ENCODE measurements at regions not wholly inside any gene's neighbourhood (a gene's known extent, or its start where the extent isn't known, plus 50 kb on each side); places are given as distances from the start of the nearest gene placed in this dataset.

DNA sequence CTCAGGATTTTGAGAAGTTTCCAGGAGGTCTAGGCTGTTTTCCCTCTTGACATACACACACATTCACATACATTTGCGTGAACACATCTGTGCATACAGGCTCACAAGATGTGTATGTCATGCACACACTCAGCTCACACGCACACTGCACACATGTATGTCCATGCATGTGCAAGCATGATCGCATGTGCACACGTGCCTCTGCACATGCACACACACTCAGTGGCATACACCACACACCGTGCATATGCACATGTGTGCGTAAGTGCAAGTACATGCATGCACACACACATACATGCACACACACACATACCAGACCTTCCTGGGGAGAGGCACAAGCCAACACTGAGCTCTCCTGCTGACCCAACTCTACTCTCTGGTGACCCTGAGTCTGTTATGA lies 171.4 kb downstream of the RBFOX3 start:
- DNase-seq (ENCODE audit: low read depth): no peak
- in situ Hi-C loops (cut with HindIII; ENCODE audit: low pct_unique_long_range_greater_than_20kb, low sequenced_read_pairs): no loop called here

DNA sequence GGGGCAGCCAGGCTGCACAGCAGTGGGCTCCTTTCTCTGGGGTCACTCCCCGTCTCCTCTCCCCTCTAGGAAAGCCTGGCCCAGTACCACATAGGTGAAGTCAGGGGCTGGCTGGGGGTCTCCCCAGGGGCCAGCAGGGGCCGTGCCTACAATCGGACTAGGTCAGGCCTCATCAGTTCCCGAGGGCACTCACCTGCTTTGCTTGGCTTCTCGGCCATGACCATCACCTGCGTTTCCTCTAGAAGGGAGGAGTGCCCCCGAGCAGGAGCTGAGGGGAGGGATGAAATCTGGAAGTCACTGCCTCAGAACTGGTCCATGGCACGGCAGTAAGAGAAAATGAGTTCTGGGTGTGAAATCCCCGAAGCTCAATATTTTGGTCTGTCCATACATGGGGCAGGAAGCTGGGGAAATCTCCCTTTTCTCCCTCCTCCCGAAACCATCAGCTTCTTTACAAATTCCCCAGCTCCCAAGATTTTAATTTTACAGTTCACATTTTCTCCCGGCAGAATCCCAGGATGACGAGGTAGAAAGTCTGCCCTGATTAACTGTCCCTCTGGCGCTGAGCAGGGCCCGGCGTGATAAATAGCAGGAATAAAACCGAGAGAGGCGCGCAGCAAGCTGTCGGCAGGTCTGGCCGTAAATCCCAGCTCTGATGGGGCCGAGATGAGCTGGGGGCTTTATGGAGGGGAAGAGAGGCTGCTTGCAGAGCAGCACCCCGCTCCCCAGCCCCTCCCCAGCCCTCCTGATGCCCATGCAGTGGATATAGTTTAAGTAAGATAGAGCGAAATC lies 172.1 kb downstream of the RBFOX3 start:
- no peak for DNase-seq (ENCODE audit: low read depth)
- in situ Hi-C loops (cut with HindIII; ENCODE audit: low pct_unique_long_range_greater_than_20kb, low sequenced_read_pairs): no loop called here

DNA sequence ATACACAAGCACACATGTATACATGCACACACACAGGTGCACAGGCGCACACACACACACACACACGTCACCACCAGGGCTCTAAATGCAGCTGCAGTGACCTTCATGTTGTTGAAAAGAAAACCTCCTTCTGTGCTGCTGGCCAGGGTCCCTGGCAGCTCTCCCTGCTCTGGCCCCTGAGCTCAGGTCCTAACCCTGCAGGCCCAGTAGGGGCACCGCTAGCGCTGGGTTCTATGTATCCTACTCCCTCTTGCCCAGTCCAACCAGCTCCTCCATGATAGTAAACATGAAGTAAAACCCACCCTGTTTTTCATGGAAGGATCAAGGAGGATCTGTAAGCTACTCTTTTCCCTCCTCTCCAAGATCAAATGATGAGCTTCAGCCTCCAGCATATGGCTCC lies 172.8 kb downstream of the RBFOX3 start:
- DNase-seq (ENCODE audit: low read depth): no peak
- in situ Hi-C loops (cut with HindIII; ENCODE audit: low pct_unique_long_range_greater_than_20kb, low sequenced_read_pairs): no loop called here

DNA sequence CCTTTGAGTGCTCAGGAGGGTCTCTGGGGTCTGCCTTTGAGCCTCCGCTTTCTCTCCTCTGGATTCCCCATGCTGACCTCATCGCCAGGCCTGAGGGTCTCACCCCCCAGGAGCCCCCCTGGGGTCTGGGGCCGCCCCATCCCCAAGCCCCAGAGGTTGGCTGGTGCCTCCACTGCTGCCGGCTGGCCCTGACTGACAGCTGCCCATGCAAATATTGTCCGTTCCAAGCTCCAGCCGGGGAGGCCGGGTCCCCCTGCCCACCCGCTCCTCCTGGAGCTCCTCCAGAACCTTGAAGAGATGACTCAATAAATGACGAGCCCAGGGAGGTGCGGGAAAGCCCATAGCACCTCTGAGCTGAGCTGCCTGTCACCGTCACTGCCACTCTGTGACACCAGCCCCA lies 173.8 kb downstream of the RBFOX3 start:
- DNase-seq (ENCODE audit: low read depth): no peak
- in situ Hi-C loops (cut with HindIII; ENCODE audit: low pct_unique_long_range_greater_than_20kb, low sequenced_read_pairs): no loop called here

DNA sequence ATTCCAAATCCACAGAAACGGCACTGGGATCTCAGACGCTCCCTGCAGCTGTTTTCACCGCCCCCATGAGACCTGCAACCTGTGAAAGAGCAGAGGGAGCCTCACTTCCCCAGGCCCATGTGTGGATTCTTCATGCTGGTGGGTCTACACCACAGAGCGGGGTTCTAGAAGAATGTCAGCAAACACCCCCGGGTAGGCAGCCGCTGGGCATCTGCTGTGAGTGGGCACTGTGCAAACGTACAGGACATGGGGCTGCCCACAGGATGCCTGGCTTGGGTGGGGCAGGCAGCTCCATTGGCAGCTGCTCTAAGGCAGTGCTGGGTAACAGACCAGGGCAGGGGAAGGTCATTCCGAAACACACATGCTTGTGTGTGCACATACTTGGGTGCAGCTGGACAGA lies 174.9 kb downstream of the RBFOX3 start:
- DNase-seq (ENCODE audit: low read depth): no peak
- in situ Hi-C loops (cut with HindIII; ENCODE audit: low pct_unique_long_range_greater_than_20kb, low sequenced_read_pairs): no loop called here

DNA sequence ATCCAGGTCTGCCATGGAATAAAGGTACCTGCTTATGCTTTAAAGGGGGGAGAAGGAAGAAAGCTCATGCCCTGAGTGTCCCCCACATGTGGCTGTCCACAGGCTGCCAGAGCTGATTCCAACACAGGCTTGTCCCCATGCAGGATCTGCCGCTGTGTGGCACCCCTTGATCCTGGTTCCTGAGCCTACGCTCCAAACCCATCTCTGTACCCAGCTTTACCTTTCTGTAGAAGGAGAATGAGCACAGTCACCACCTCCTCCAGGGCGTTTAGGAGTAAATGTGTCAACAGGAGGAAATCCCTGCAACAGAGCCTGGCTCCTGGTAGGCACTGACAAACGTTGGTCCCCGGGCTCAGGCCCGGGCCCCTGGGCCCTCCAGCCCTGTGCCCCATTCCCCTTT lies 175.6 kb downstream of the RBFOX3 start:
- no peak for DNase-seq (ENCODE audit: low read depth)

DNA sequence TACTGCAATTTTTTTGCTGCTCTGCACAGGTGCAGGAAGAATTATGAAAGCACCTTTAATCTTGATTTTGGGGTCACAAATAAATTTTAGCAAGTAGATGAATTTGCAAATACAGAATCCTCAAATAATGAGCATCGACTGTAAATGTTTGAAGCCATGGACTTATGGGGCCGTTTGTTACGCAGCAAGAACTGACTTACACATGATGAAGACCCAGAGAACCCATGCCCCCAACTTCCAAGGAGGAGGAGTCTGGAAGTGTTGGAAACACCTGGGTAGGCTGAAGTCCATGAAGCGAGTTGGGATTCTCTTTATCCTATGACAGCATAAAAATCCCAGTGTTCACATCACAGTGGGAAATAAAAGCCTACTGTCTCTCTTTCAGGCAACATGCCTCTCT lies 176.6 kb downstream of the RBFOX3 start:
- in situ Hi-C loops (cut with HindIII; ENCODE audit: low pct_unique_long_range_greater_than_20kb, low sequenced_read_pairs): no loop called here
- DNase-seq (ENCODE audit: low read depth): no peak

More for the DNA sequence above, 175.6 kb downstream of the RBFOX3 start:
- in situ Hi-C loops (cut with HindIII; ENCODE audit: low pct_unique_long_range_greater_than_20kb, low sequenced_read_pairs): no loop called here

DNA sequence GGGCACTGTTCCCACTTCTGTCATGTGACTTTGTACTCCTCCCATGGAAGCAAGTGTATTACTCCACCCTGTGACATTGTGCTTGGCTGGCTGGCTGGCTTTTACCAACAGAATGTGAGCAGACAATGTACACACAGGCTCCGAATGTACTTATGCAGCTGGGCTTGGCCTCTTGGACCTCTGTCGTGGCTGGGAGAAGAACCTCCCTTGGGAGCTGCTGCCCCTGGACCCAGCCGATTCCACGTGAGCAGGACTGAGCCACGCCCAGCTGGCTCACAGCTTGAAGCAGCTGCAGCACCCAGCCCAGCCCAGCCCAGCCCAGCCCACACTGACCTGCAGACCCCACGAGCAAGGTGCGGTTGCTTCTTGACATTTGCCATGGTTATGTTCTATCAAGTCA lies 177.5 kb downstream of the RBFOX3 start:
- DNase-seq (ENCODE audit: low read depth): no peak
- in situ Hi-C loops (cut with HindIII; ENCODE audit: low pct_unique_long_range_greater_than_20kb, low sequenced_read_pairs): no loop called here

DNA sequence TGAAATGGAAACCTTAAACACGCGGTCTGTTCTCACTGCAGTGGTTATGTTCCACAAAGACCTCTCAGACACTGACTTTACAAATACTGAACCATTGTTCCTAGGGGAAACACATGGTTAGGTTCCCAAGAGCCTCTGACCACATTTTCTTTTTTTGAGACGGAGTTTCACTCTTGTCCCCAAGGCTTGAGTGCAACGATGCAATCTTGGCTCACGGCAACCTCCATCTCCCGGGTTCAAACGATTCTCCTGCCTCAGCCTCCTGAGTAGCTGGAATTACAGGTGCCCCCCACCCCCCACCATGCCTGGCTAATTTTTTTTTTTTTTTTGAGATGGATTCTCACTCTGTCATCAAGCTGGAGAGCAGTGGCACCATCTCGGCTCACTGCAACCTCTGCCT lies 179.7 kb downstream of the RBFOX3 start:
- DNase-seq (ENCODE audit: low read depth): no peak
- in situ Hi-C loops (cut with HindIII; ENCODE audit: low pct_unique_long_range_greater_than_20kb, low sequenced_read_pairs): no loop called here

DNA sequence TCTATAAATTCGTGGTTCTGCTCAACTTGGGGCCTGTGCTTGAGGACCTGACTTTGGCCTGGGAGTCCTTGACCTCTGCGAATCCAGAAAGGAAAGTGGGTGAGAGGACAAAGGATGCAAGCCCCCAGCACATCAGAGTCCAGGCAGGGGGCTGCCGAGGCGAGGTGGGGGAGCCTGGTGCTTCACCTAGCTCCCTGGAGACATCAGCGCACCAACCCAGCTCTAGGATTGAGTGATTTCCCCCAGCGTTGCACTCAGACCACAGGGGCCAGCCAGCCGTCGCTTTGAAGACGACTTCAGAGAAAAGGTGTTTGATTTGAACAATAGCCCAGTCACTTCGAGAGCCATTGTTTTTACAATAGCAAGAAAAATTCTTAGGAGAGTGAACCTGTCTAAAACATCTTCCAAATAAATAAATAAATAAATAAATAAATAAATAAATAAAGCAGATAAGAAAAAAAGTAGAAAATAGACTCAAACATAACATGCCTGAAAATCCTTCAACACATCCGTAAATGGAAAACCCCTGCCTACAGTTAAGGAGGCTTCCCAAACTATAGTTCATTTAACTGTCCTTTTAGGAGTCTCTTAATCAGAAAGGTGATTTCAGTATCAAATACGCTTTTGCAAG lies 180.9 kb downstream of the RBFOX3 start:
- in situ Hi-C loops (cut with HindIII; ENCODE audit: low pct_unique_long_range_greater_than_20kb, low sequenced_read_pairs): no loop called here
- no peak for DNase-seq (ENCODE audit: low read depth)

DNA sequence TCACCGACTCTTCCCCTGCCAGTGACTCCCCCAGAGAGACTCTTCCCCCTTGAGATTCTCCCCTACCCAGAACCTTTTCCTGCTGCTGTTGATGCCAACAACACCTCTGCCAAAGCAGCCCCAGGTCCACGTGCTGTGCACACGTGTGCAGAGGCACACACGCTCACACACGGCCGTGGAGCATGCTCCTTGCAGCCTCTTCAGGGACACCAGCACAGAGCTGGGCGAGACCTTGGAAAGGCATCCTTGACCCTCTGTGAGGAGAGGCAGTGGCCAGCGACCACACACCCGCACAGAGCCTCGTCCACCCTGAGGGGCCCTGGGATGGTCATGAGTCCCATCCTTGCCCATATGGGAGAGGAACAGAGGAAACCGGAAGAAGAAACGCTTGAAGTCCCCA lies 181.9 kb downstream of the RBFOX3 start:
- no peak for DNase-seq (ENCODE audit: low read depth)
- in situ Hi-C loops (cut with HindIII; ENCODE audit: low pct_unique_long_range_greater_than_20kb, low sequenced_read_pairs): no loop called here

DNA sequence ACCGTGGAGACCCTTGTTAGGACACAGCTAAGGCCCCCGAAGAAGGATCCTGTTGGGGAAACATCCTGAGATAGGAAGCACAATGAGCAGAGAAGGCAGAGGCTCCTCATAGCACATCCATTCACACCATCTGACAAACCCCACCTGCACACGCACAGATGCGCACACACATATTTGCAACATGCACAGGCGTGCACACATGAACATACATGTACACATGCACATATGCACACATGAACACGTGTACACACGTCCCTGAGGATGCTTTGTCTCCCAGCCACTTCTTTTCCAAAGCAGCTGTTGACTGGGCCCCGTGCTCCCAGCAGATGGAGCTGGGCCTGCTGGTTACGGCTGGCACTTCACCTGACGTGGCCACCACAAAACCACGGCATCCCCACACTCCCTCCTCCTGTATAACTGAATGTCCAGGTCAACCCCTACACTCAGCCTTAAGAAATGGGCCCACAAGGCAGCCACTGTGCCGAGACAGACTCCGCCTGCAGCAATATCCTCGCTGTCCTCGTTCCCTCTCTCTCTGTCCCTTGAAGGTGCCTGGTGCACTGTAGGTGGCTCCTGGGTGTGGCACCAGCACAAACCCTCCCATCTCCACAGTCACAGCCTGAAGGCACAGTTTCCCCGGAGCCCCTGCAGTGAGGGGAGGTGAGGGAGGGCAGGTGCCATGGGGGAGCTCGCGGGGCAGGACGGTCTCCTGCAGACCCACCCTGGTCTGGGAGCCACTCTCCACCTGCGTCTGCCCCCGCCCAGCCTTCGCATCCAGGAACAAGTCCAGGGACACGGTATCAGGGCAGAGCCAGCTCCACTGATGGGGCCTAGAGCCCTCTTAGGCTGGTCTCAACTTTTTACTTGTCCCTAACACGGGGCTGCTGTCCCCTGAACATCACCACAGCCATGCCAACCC lies 183.0 kb downstream of the RBFOX3 start:
- in situ Hi-C loops (cut with HindIII; ENCODE audit: low pct_unique_long_range_greater_than_20kb, low sequenced_read_pairs): no loop called here
- DNase-seq (ENCODE audit: low read depth): no peak

DNA sequence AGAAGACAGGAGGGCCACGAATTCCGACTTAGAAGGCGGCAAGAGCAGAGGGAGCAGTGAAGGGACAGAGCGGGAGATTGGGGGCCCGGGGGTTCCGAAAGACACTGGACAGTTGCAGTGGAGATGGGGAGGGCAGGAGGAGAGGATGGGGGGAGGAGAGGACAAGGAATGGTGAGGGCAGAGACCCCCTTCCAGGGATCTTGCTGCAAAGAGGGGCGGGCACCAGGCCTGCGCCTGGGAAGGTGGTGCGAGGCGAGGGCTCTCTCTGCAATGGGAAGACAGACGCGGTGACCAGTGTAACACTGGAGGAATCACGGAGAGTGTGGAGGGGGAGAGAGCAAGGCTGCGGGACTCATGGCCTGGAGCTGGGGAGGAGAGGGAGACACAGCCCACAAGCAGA lies 185.2 kb downstream of the RBFOX3 start:
- no peak for DNase-seq (ENCODE audit: low read depth)
- in situ Hi-C loops (cut with HindIII; ENCODE audit: low pct_unique_long_range_greater_than_20kb, low sequenced_read_pairs): no loop called here

DNA sequence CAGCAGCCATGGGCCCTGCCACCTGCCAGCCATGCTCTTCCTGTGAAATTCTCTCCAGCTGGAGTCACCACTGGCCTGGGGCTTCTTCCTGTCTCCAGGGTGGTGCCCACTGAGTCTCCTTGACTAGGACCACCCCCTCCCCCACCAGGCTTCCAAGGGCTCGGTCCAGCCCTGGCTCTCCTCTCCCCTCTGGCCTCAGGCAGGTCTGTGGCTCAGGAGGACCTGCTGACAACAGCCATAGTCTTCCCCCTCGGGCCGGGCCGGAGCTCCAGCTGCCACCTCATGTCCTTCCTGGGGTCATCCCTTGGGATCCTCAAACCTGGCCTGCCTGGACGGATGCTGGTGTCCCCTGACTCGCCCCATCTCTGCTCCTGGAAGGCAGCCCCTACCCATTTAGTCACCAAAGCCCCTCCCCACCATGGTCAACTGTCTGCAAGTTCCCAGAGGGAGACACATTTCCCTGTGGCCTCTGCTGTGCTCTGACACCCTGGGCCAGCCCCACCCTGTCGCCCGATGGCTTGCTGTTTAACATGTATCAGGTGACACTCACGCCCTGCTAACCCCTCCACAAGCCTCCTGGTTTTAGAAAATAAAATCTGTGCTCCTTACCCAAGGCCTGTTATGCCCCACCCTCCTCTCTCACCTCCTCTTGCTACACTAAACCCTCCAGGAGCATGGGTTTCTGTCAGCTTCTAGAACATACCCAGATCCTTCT lies 186.2 kb downstream of the RBFOX3 start:
- in situ Hi-C loops (cut with HindIII; ENCODE audit: low pct_unique_long_range_greater_than_20kb, low sequenced_read_pairs): no loop called here
- no peak for DNase-seq (ENCODE audit: low read depth)

DNA sequence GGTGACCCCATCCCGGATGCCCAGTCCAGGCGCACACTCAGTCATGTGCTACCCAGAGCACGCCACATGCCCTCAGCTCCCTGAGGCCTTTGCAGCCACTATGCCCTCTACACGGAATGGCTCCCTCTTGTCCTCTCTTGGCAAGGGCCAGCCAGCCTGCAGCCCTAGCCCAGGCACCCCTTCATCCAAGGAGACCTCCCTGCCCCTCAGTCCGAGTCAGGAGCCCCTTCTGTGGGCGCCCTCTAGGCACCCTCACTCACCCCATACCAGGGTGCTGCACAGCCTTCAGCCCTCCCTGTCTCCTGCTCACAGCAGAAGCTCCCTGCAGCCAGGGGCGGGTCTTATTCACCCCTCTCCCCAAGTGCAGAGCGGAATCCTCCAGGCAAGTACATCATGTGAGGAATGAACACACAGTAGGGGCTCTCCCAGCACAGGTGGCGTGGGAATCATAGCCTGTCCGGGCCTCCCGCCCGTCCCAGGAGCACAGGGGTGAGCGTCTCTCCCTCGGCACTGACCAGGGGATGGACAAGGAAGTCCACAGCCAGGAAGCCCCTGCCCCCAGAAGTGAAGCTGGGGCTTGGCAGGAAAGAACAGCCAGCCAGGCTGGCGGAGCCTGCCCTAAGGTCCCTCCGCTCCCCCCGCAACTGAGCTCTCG lies 186.9 kb downstream of the RBFOX3 start:
- in situ Hi-C loops (cut with HindIII; ENCODE audit: low pct_unique_long_range_greater_than_20kb, low sequenced_read_pairs): no loop called here
- DNase-seq (ENCODE audit: low read depth): no peak

DNA sequence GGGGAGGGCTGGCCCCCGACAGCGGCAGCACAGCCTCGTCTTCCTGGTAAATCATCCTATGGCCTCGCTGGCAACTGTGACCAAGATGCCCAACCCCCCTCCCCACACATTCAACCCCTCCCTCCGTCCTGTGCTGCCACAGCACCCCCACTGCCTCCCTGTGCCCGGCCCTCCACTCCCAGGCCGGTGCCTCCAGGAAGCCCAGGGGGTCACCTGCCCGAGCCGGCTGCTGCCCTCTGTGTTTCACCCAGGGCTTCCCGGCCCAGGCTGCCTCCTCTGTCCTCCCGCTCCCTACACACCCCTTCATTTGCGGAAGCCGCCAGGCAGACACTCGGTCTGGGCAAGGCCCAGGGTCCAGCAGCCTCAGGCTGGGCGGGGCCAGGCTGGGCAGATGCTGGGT lies 188.6 kb downstream of the RBFOX3 start:
- in situ Hi-C loops (cut with HindIII; ENCODE audit: low pct_unique_long_range_greater_than_20kb, low sequenced_read_pairs): no loop called here
- no peak for DNase-seq (ENCODE audit: low read depth)

DNA sequence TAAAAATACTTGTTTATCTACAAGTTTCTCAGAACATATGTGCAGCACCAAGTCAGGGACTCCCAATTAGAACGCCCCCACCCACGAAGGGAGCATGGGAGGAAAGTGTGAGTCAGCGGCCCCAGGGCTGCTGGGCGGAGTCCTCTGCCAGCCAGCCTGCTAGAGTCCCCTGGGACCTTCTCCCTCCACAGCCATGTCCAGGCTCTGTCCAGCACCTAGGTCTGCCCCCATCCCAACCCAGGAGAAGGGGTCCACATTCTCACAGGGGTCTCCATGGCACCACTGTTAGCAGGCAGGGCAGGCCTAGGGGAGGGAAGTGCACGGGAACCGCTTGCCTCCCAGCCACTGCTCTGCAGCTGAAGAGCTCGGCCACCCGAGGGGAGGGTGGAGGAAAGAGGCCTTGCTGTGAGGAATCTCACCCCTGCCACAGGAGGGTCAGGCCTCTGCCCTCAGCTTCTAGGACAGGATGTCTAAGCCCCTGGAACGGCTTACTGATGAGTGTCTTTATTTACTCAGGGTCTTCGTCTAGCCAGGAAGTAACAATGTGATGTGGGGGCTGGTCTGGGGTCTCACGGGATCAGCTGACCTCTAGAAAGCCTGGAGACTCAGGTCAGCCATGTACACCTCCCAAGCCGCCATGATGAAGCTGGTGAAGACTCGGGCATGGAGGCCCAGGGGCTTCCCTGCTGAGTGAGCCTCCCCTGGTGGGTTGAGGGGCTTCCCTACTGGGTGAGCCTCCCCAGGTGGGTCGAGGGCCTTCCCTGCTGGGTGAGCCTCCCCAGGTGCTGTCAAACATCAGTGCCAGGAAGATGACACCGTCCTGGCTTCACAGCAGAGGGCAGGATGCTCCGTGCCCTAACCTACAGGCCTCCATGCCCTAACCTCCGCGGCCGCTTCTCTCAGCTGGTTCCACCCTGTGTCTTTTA lies 190.3 kb downstream of the RBFOX3 start:
- in situ Hi-C loops (cut with HindIII; ENCODE audit: low pct_unique_long_range_greater_than_20kb, low sequenced_read_pairs): no loop called here
- peak; percentile 14 for DNase-seq (ENCODE audit: low read depth)
